ENCODE measurements at regions not wholly inside any gene's neighbourhood (a gene's known extent, or its start where the extent isn't known, plus 50 kb on each side); places are given as distances from the start of the nearest gene placed in this dataset.

GRCh38 chr2:140173790-140174189 lies 1393.6 kb upstream of the NXPH2 start:
- CTCF ChIA-PET (ENCODE audit: low intra/inter-chr PET ratio): no interaction called here
- POLR2A ChIA-PET: no interaction called here
- in situ Hi-C loops (cut with MboI) (no loop called here), intact Hi-C loops (cut with micrococcal nuclease) (no loop called here)
- DNase-seq (ENCODE audit: extremely low read depth in 1 of 4, low spot score in 3 of 4) (no peak), ATAC-seq (no peak), FAIRE-seq (no peak)
- WGBS (ENCODE audit: insufficient coverage, low coverage, missing lambda C conversion rate): 0% methylated on average over 5 of the region's 5 CpGs
- no TSS peak for BruUV-seq (replicated peaks)
- Histone ChIP-seq H3K27ac (ENCODE audit: extremely low read depth, low read depth, low read length) (no peak overlapping the region), H3K9me1 (ENCODE audit: control insufficient read depth, insufficient read depth, low read length) (no peaks in the 10 kb centered on the region), H3K27me3 (ENCODE audit: control insufficient read depth in 2 of 2, insufficient read depth in 2 of 2, low read length in 2 of 2) (no peaks in the 10 kb centered on the region), H2AFZ (ENCODE audit: low read depth, low read length) (no peak overlapping the region), H3K9ac (ENCODE audit: insufficient read depth in 1 of 2, low read depth in 2 of 2, low read length in 2 of 2) (no peak overlapping the region), H3K4me3 (no peak overlapping the region), H3K4me1 (replicated peaks in 1 of 2; ENCODE audit: control insufficient read depth in 2 of 2, insufficient read depth in 2 of 2, low read length in 2 of 2) (no peaks in the 10 kb centered on the region), H3K36me3 (ENCODE audit: control insufficient read depth, insufficient read depth, low read length) (no peaks in the 10 kb centered on the region), H3K79me2 (ENCODE audit: control insufficient read depth, insufficient read depth, low read length) (no peaks in the 10 kb centered on the region), H3K9me3 (replicated peaks; ENCODE audit: control insufficient read depth, insufficient read depth, low read depth, low read length) (no peaks in the 10 kb centered on the region), H4K20me1 (replicated peaks; ENCODE audit: control insufficient read depth, insufficient read depth, low read length) (no peaks in the 10 kb centered on the region), H3K4me2 (ENCODE audit: insufficient read depth, low read length) (no peak overlapping the region)
- TF ChIP-seq DMBX1 (CRISPR knock-in tag; IDR thresholded peaks at IDR 0.05; ENCODE audit: borderline replicate concordance) (no peak), ZNF830 (CRISPR knock-in tag; IDR thresholded peaks at IDR 0.05) (no peak), ZNF23 (CRISPR knock-in tag; IDR thresholded peaks at IDR 0.05) (no peak), ZBTB17 (CRISPR knock-in tag; IDR thresholded peaks at IDR 0.05) (no peak), NFIC (IDR thresholded peaks at IDR 0.05) (no peak), POLR2A (conservative IDR thresholded peaks at IDR 0.05) (no peak), HNRNPLL (IDR thresholded peaks at IDR 0.05; ENCODE audit: low read depth, low read length, poor library complexity, severe bottlenecking) (no peak), MTA3 (IDR thresholded peaks at IDR 0.05; ENCODE audit: borderline replicate concordance) (no peak), ZNF124 (CRISPR knock-in tag; IDR thresholded peaks at IDR 0.05) (no peak), SIX5 (IDR thresholded peaks at IDR 0.05; ENCODE audit: borderline replicate concordance in 1 of 2, insufficient read depth in 1 of 2, low read depth in 1 of 2, low read length in 2 of 2) (no peak), CCAR2 (IDR thresholded peaks at IDR 0.05; ENCODE audit: low read depth, low read length) (no peak), ZNF609 (CRISPR knock-in tag; IDR thresholded peaks at IDR 0.05; ENCODE audit: borderline replicate concordance) (no peak), ZNF354B (CRISPR knock-in tag; IDR thresholded peaks at IDR 0.05) (no peak), ETV1 (tag; conservative IDR thresholded peaks at IDR 0.05; ENCODE audit: low read depth) (no peak), ZNF280B (CRISPR knock-in tag; IDR thresholded peaks at IDR 0.05) (no peak), TCF15 (CRISPR knock-in tag; IDR thresholded peaks at IDR 0.05) (no peak), NR2F6 (CRISPR knock-in tag; IDR thresholded peaks at IDR 0.05) (no peak), NUFIP1 (IDR thresholded peaks at IDR 0.05; ENCODE audit: partially characterized antibody) (no peak)
